COR-L47 (cell line): ENCODE measurements at regions not wholly inside any gene's neighbourhood (a gene's known extent, or its start where the extent isn't known, plus 50 kb on each side); places are given as distances from the start of the nearest gene placed in this dataset.
"Not testable (repeated sequence)": the region's sequence is repeated elsewhere in the genome, so short reads cannot be mapped to it uniquely, and the experiment has no call there.

Experiments used
- DNase-seq: peaks from one replicate; lab custom pipeline; 2025; lab: John Stamatoyannopoulos, UW

- not testable (repeated sequence) for DNase-seq
Observed at GRCh38 chr7:135872861-135873260, 104.3 kb downstream of the MTPN start.

DNA sequence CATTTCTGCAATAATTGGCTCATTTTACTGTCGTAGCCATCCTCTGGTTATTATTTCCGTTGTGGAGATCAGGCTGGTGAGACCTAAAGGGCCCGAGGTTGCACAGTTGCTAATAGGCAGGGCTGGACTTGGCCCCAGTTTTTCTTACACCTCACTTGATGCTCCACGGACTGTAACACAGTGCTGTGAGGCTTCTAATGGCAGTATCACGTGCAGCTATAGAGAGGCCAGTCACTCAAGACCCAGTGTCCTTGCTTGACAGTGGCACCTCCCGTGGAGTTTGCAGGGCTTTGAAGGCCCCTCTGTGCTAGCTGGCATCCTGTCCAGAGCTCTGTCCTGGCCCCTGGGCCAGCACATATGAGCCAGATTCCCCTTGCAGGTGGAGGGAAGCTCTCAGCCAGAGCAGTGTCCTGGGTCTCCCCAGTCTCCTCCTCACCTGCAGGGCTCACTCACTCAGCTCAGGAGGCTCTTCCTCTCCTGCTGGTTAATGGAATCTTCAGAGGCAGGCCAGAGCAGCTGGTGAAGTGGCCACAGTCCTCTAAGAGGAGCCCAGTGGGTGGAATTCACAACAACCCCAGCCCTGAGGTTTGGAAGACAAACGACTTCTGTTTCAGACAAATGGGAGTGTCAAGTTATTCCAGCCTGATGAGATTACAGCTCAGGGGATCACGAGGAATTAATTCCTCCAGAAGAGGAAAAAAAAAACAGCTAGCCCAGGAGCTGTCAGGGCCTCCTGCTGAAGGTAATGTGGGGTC, 114.2 kb upstream of the FAM180A start:
- no peak for DNase-seq

GRCh38 chr7:135859538-135859937, 110.9 kb upstream of the FAM180A start:
- no peak for DNase-seq

- no peak for DNase-seq
Observed at GRCh38 chr7:135858851-135859250, 110.2 kb upstream of the FAM180A start.

DNA sequence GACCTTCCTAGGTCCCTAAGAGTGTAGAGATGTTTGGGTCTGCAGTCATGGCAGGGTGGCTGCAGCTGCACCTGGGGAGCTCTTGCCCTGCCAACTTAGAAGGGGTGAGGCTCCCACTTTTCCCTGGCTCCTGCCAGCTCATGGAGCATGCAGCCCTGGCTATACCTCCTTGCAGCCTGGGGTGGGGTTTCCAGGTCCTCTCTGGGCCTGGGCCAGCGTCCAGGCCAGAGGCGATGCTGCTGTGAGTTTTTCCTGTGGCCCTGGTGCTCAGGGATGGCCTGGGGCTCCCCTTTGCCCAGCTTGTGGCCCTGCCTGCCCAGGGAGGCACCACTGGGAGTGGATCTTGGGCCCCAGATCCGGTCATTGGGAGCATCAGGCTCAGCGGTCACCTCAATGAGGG, 109.8 kb upstream of the FAM180A start:
- DNase-seq = no peak

GRCh38 chr7:135857519-135858274, 109.1 kb upstream of the FAM180A start:
- DNase-seq = no peak

DNA sequence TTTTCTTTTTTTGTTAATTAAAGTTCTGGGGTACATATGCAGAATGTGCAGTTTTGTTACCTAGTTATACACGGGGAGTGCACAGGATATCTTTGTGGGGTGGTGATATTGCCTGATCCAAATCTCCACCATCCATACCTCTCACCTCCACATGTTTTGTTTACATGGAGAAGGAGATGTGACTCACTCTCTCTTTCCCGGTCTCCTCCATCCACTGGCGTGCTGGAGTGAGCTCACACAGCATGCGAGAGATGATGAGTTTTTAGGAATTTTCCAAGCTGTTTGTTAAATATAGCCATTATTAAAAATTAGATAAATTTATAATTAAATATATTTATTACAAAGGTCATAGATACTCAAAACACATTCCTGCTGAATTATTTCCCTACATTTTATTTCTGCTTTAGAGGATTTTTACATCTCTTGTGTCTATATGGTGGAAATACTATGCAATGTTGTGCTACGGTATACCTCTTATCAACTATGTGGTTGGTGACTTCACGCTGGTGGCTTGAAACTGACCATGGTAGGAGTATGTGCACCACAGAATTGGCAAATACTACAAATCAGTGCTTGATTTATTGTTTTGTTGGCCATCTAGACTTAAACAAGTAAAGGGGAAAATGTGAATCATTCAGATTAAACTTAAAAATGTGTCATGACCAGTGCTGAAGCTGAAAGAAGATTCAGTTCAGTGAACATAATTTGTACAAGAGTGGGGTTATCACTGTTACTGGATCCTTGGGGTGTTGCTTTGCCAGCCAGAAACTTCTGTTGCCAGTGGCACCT, 107.9 kb upstream of the FAM180A start:
- DNase-seq = no peak

DNA sequence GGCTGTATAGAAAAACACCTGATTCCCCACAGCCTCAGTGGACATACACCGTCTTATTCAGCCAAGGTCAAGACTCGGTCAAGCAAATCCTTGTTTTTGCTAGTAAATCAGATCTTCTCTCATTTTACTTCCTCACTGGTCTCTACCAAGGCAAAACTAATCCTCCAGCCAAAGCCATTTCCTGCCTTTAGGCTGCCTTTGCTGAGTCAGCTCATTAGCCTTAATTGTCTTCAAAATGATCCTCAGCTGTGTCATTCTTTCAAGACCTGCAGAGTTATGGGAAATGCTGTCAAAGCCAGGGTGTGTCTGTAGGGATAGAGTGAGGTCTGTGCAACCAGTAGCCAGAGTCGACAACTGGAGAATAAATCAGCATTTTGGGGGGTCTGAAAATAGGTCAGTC, 107.2 kb upstream of the FAM180A start:
- peak; percentile 30 for DNase-seq

DNA sequence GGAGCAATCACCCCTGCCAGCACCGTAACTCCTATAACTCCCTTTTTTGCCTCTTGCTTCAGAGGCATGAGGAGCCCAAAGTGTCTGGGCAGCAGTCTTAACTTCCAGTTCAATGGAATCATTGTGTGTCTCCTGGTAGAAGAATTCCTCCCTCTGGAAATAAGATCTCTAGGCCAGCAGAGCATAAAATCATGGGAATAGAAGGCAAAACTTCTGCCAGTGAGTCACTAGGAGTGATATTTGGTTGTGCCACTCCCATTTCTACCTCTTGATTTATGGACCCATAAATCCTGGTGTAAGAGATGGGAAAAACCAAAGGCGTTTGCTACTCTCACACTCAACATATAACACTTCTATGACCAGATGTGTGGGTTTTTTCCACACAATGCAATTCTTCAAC, 104.9 kb upstream of the FAM180A start:
- DNase-seq = no peak

DNA sequence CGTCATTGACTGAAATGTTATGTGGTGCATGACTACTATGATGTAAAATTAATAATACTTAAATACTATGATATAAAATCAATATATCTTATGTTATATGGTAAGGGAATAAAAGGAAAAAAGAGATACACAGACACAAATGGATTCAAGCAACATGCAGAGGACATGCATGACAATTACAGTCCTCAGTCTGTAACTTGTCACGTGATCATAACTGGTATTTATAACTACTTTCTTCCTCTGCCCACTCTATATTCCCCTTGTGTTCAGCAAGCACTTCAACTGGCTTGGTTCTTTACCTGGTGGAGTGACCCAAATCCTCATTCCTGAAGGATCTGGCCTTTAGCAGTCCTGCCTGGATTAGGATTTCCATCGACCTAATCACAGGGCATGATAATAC, 104.4 kb upstream of the FAM180A start:
- no peak for DNase-seq

- DNase-seq = no peak
Observed at GRCh38 chr7:135847242-135847641, 98.6 kb upstream of the FAM180A start.

GRCh38 chr7:135846339-135846738, 97.7 kb upstream of the FAM180A start:
- DNase-seq = no peak

DNA sequence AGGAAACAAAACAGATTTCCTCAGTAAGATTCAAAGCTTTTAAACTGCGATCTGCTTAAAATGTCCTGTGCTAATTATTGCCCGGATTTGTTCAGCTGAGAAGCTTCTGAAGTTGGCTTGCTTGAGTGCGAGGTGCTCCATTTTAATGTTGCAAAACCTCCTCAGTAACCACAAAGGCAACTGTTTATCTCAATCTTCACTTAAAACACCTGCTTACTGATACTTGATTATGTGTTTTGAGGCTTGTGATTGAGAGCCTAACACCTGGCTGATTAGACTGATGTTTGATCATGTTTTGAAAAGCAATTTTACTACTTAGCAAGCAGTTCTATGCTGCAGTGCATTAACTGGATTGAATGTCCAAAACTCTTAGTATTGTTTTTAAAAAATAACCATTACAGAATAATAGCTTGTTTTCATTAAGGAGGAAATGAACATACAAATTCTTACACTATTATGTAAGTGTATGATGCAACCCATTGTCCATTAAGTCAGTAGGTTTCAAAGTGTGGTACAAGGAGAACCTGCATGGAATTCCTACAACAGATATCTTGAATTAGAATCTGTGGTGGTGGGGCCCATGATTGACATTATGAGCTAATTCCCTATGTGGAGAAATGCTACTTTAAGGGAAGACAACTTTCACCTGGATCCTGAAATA, 96.9 kb upstream of the FAM180A start:
- DNase-seq = no peak

DNA sequence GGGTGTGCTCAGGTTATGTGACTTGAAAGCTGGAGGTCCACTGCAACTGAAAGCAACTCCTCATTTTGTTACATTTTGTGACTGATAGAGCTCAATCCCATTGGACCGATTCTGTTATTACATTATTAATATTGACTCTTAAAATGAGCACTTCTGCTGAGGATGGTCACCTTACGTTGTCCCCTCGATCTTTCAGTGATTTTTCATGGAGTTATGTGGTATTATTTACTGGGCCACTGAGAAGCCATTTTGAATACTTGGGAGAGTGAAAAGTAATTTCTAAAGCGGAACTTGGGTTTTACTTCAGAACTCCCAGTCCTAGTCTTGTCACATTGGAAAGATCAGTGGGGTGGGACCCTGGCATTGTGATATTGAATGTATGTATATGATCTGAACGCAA, 96.3 kb upstream of the FAM180A start:
- DNase-seq = no peak

- no peak for DNase-seq
Observed at GRCh38 chr7:135843214-135843613, 94.6 kb upstream of the FAM180A start.

DNA sequence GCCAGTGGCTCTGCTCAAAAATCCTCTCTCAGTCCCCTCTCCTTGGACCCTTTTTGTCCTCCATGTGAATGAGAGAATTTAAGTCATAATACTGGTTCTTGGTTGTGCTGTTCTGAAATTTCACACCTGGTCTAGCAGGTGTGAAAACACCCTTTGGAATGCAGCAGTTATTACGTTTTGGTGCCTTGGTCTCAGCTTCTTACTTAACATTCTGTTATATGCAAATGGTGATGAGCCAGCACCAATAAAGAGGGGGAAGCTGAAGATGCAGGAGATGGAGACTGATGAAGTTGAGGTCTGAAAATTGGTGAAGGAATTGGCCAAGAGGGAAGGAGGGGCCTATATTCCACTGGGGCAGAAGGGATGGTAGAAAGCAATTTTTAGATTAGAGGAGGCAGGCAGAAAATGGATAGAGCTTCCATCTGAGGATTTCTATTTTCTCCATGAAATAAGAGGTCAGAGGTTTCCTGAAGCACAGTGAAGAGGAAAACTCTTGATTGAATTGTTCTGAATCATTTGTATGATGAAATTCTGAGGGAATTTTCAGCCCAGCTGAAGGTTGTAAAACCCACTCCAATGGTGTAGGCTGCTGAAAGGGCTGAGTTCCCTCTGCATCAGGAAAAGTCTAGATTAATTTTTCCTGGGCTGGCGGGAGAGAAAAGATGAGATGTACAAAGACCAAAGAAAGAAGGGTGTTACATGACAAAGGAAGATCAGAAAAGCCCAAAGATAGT, 94.0 kb upstream of the FAM180A start:
- no peak for DNase-seq

GRCh38 chr7:135840591-135840990, 92.0 kb upstream of the FAM180A start:
- no peak for DNase-seq

- no peak for DNase-seq
Observed at GRCh38 chr7:135837675-135838074, 89.1 kb upstream of the FAM180A start.

DNA sequence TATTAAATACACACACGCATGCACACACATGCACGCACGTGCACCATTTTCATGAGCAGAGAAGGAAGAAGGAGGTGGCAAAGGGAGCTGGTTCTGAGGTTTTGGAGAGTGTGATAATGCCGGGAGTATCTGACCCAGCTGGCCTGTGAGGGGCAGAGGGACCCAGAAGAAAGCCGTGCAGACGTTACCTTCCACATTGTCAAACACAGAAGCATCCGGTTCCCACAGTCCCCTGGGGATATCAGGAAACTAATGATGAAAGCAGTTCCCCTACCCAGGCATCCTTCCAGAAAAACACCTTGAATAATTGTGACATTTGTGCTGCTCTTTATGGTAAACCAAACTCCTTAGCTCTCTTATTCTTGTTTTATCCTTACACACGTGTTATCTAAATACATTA, 85.7 kb upstream of the FAM180A start:
- DNase-seq = no peak

DNA sequence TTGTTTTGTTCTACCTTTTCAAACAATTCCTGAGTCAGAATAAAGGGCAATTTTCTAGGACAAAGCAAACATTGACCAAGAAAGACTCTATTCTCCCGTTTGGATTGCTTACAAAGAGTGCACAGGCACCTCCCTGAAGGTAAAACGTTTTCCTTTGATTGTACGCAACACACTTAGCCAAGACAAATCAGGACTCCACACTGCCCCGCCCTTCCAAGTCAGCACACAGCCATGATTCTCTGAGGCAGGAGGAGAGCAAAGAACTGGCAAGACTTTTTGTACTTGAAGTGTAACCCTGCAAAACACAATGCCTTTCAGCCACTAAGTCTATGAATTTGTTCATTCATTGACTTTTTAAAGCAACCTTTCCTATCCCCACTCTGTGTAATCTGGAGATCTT, 85.0 kb upstream of the FAM180A start:
- DNase-seq = no peak

GRCh38 chr7:135831455-135832195, 83.0 kb upstream of the FAM180A start:
- no peak for DNase-seq
